ENCODE measurements at regions not wholly inside any gene's neighbourhood (a gene's known extent, or its start where the extent isn't known, plus 50 kb on each side); places are given as distances from the start of the nearest gene placed in this dataset.

DNA sequence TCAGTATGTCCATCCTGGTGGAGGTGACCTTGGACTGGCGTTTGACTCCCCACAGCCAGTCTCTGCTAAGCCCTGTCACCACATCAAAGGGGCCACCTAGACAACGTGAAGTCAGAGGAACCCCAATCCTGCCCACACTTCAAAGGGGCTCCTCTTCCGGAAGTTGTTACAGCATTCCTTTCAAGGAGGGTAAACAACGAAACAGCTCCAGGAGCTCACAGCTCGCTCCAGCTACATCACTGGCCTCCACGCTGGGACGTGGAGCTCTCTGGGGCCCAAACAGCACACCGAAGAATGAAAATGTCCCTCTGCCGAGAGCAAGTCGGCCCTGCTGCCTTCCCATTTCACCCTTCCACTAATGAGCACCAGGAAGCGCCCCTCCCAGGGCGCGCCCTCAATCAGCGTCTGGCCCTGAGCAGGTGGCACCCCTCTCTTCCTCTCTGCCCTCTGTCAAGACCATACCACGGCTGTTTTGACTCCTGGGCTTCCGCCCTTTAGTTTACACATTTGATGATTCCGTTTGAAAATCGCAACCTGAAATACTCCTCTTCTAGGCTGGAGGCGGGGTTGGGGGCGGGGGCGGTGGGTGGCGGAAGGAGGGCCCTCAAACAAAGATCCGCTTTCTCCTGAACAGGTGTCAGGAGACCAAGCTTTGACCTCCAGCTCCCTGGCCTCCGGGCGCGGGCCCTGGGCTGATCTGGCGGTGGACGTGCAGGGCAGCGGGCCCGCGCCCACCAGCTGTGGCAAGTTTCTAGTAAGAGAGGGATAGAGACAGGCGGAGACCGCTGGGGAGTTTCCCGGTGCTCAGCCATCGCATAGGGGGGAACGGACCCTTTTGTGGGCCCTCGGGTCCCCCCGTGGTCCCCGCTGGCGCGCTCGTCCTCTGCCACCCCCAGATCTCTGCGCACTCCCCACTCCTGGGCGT, 53.1 kb upstream of the KDM7A start:
- DNase-seq: peak; percentile 14
- Histone ChIP-seq H3K4me3 (ENCODE audit: low read depth, low read length) (no peak overlapping the region), H3K27me3 (no peaks in the 10 kb centered on the region), H3K36me3 (no peaks in the 10 kb centered on the region), H3K4me1 (no peaks in the 10 kb centered on the region), H3K9me3 (no peaks in the 10 kb centered on the region)
- TF ChIP-seq, protein P1, sequence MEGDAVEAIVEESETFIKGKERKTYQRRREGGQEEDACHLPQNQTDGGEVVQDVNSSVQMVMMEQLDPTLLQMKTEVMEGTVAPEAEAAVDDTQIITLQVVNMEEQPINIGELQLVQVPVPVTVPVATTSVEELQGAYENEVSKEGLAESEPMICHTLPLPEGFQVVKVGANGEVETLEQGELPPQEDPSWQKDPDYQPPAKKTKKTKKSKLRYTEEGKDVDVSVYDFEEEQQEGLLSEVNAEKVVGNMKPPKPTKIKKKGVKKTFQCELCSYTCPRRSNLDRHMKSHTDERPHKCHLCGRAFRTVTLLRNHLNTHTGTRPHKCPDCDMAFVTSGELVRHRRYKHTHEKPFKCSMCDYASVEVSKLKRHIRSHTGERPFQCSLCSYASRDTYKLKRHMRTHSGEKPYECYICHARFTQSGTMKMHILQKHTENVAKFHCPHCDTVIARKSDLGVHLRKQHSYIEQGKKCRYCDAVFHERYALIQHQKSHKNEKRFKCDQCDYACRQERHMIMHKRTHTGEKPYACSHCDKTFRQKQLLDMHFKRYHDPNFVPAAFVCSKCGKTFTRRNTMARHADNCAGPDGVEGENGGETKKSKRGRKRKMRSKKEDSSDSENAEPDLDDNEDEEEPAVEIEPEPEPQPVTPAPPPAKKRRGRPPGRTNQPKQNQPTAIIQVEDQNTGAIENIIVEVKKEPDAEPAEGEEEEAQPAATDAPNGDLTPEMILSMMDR (IDR thresholded peaks at IDR 0.05; ENCODE audit: low read depth, low read length): no peak

DNA sequence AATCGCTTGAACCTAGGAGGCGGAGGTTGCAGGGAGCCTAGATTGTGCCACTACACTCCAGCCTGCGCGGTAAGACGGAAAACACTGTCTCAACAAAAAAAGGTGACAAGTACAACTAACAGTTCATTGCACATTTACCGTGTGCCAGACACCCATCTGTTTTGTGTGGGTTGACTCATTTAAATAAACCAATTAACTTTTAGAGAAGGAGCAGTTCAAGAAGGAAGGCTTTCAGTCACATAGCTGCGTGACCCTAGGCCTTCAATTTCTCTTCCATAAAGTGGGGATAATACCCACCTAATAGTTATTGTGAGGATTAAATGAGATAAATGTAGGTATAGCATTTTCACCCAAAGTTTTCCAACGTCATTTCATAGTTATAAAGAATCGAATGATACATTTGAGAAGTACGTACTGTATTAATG, 52.3 kb upstream of the KDM7A start:
- no peak overlapping the region for H3K4me3 ChIP-seq (ENCODE audit: low read depth, low read length)
- TF ChIP-seq, protein P1 (IDR thresholded peaks at IDR 0.05; ENCODE audit: low read depth, low read length): no peak
- no peaks in the 10 kb centered on the region for H3K4me1 ChIP-seq
- no peak for DNase-seq
- H3K27me3 ChIP-seq: no peaks in the 10 kb centered on the region
- H3K36me3 ChIP-seq: no peaks in the 10 kb centered on the region
- H3K9me3 ChIP-seq: no peaks in the 10 kb centered on the region

Measured in BE2C (cell line).